ENCODE measurements at regions not wholly inside any gene's neighbourhood (a gene's known extent, or its start where the extent isn't known, plus 50 kb on each side); places are given as distances from the start of the nearest gene placed in this dataset.

DNA sequence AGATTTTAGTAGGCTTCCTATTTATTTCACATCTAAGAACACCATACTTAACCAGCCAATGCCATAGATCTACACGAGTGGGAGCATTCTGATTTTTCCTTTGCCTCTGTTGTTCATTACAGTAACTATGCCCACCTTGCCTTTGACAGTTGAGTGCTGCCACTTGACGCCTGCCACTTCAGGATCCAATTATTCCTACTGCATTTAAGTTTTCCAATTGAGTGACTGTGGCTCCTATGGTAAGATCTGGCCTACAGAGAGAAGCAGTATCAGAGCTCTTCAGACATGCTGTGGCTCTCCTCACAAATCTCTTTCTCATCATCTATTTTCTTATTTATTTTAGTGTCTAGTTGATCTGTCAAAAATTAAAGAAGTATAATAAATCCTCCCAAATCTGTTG lies 403.0 kb upstream of the SPTLC3 start:
- no peak for TF ChIP-seq POLR2A (IDR thresholded peaks at IDR 0.05)
- TF ChIP-seq, protein P1, sequence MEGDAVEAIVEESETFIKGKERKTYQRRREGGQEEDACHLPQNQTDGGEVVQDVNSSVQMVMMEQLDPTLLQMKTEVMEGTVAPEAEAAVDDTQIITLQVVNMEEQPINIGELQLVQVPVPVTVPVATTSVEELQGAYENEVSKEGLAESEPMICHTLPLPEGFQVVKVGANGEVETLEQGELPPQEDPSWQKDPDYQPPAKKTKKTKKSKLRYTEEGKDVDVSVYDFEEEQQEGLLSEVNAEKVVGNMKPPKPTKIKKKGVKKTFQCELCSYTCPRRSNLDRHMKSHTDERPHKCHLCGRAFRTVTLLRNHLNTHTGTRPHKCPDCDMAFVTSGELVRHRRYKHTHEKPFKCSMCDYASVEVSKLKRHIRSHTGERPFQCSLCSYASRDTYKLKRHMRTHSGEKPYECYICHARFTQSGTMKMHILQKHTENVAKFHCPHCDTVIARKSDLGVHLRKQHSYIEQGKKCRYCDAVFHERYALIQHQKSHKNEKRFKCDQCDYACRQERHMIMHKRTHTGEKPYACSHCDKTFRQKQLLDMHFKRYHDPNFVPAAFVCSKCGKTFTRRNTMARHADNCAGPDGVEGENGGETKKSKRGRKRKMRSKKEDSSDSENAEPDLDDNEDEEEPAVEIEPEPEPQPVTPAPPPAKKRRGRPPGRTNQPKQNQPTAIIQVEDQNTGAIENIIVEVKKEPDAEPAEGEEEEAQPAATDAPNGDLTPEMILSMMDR (IDR thresholded peaks at IDR 0.05), result no peak
